ENCODE measurements at regions not wholly inside any gene's neighbourhood (a gene's known extent, or its start where the extent isn't known, plus 50 kb on each side); places are given as distances from the start of the nearest gene placed in this dataset.

GRCh38 chr14:38127784-38128183 is 79.9 kb upstream of the SSTR1 start:
- 58 to 70% (median 64%) methylated on average over 3 of the region's 3 CpGs for WGBS, 3 donors
- no peak for TF ChIP-seq CTCF (IDR thresholded peaks at IDR 0.05)
- Histone ChIP-seq H3K4me1 (no peaks in the 10 kb centered on the region), H3K9me3 (no peaks in the 10 kb centered on the region), H3K4me3 (no peak overlapping the region), H3K27me3 (ENCODE audit: insufficient read depth in 3 of 3, low read length in 2 of 3) (no peaks in the 10 kb centered on the region), H3K27ac (no peak overlapping the region), H3K36me3 (ENCODE audit: insufficient read depth in 1 of 2, low read depth in 1 of 2) (no peaks in the 10 kb centered on the region)
- intact Hi-C loops (cut with DNase I), result no loop called here
- ATAC-seq, result no peak
- no peak for DNase-seq

- H3K27me3 ChIP-seq (ENCODE audit: insufficient read depth in 3 of 3, low read length in 2 of 3), result no peaks in the 10 kb centered on the region
- intact Hi-C loops (cut with DNase I), result no loop called here
- no peak for TF ChIP-seq CTCF (IDR thresholded peaks at IDR 0.05)
- DNase-seq, result no peak
- ATAC-seq, result no peak
- H3K36me3 ChIP-seq (ENCODE audit: insufficient read depth in 1 of 2, low read depth in 1 of 2), result no peaks in the 10 kb centered on the region
- no peak overlapping the region for H3K27ac ChIP-seq
- H3K4me3 ChIP-seq, result no peak overlapping the region
- H3K9me3 ChIP-seq, result no peaks in the 10 kb centered on the region
- H3K4me1 ChIP-seq, result no peaks in the 10 kb centered on the region
Measured at GRCh38 chr14:38128640-38129039, 79.1 kb upstream of the SSTR1 start.

GRCh38 chr14:38129192-38129591 is 78.5 kb upstream of the SSTR1 start:
- H3K27ac ChIP-seq, result no peak overlapping the region
- ATAC-seq (no peak), DNase-seq (no peak)
- 82 to 84% (median 83%) methylated on average over 2 of the region's 2 CpGs for WGBS, 3 donors
- no peak for TF ChIP-seq CTCF (IDR thresholded peaks at IDR 0.05)
- intact Hi-C loops (cut with DNase I), result no loop called here
- H3K9me3 ChIP-seq, result no peaks in the 10 kb centered on the region
- no peak overlapping the region for H3K4me3 ChIP-seq
- no peaks in the 10 kb centered on the region for H3K27me3 ChIP-seq (ENCODE audit: insufficient read depth in 3 of 3, low read length in 2 of 3)
- no peaks in the 10 kb centered on the region for H3K36me3 ChIP-seq (ENCODE audit: insufficient read depth in 1 of 2, low read depth in 1 of 2)
- no peaks in the 10 kb centered on the region for H3K4me1 ChIP-seq

- no peak for TF ChIP-seq CTCF (IDR thresholded peaks at IDR 0.05)
- Histone ChIP-seq H3K27ac (no peak overlapping the region), H3K4me3 (no peak overlapping the region), H3K9me3 (no peaks in the 10 kb centered on the region), H3K36me3 (ENCODE audit: insufficient read depth in 1 of 2, low read depth in 1 of 2) (no peaks in the 10 kb centered on the region), H3K27me3 (ENCODE audit: insufficient read depth in 3 of 3, low read length in 2 of 3) (no peaks in the 10 kb centered on the region), H3K4me1 (no peaks in the 10 kb centered on the region)
- no peak for ATAC-seq
- no peak for DNase-seq
- 78 to 88% (median 80%) methylated on average over 5 of the region's 5 CpGs for WGBS, 3 donors
- intact Hi-C loops (cut with DNase I), result no loop called here
Measured at GRCh38 chr14:38129705-38130104, 78.0 kb upstream of the SSTR1 start.

GRCh38 chr14:38134416-38135030 is 73.2 kb upstream of the SSTR1 start:
- no peak for TF ChIP-seq CTCF (IDR thresholded peaks at IDR 0.05)
- ATAC-seq, result no peak

More at GRCh38 chr14:38134416-38135030, 73.2 kb upstream of the SSTR1 start:
- Histone ChIP-seq H3K36me3 (ENCODE audit: insufficient read depth in 1 of 2, low read depth in 1 of 2) (no peaks in the 10 kb centered on the region), H3K9me3 (no peaks in the 10 kb centered on the region), H3K4me3 (no peak overlapping the region), H3K27me3 (ENCODE audit: insufficient read depth in 3 of 3, low read length in 2 of 3) (no peaks in the 10 kb centered on the region), H3K27ac (no peak overlapping the region), H3K4me1 (no peaks in the 10 kb centered on the region)
- WGBS, 3 donors, result 75 to 82% (median 78%) methylated on average over 10 of the region's 10 CpGs
- no peak for DNase-seq
- intact Hi-C loops (cut with DNase I), result no loop called here

All from psoas muscle (tissue), 7 donors.